ENCODE measurements at regions not wholly inside any gene's neighbourhood (a gene's known extent, or its start where the extent isn't known, plus 50 kb on each side); places are given as distances from the start of the nearest gene placed in this dataset.

GRCh38 chr6:114747995-114748625 lies 405.3 kb upstream of the HS3ST5 start:
- TF ChIP-seq CTCF (IDR thresholded peaks at IDR 0.05; ENCODE audit: unreplicated experiment): peak; percentile 91
- H3K9me3 Mint-ChIP-seq: no peaks in the 10 kb centered on the region
- H3K27ac Mint-ChIP-seq: no peak overlapping the region
- no peaks in the 10 kb centered on the region for H3K36me3 Mint-ChIP-seq
- H3K4me3 Mint-ChIP-seq: no peak overlapping the region
- no peaks in the 10 kb centered on the region for H3K27me3 Mint-ChIP-seq (ENCODE audit: low read depth)
- peak; percentile 46 to 65 for DNase-seq (ENCODE audit: low spot score in 2 of 2, unreplicated experiment in 2 of 2)
- H3K4me1 Mint-ChIP-seq: peaks cover 17% of the 10 kb centered on the region

- Mint-ChIP-seq H3K27me3 (ENCODE audit: low read depth) (no peaks in the 10 kb centered on the region), H3K9me3 (no peaks in the 10 kb centered on the region), H3K4me1 (peaks cover under 1% of the 10 kb centered on the region), H3K27ac (no peak overlapping the region), H3K4me3 (no peak overlapping the region), H3K36me3 (no peaks in the 10 kb centered on the region)
- DNase-seq (ENCODE audit: low spot score in 2 of 2, unreplicated experiment in 2 of 2): no peak
- no peak for TF ChIP-seq CTCF (IDR thresholded peaks at IDR 0.05; ENCODE audit: unreplicated experiment)
Measured at GRCh38 chr6:114740547-114740946, 397.7 kb upstream of the HS3ST5 start.

- Mint-ChIP-seq H3K27me3 (ENCODE audit: low read depth) (no peaks in the 10 kb centered on the region), H3K4me3 (no peak overlapping the region), H3K36me3 (no peaks in the 10 kb centered on the region), H3K27ac (no peak overlapping the region), H3K9me3 (no peaks in the 10 kb centered on the region), H3K4me1 (peaks cover 8% of the 10 kb centered on the region)
- no peak for TF ChIP-seq CTCF (IDR thresholded peaks at IDR 0.05; ENCODE audit: unreplicated experiment)
- no peak for DNase-seq (ENCODE audit: low spot score in 2 of 2, unreplicated experiment in 2 of 2)
Measured at GRCh38 chr6:114739656-114740055, 396.8 kb upstream of the HS3ST5 start.

- TF ChIP-seq CTCF (IDR thresholded peaks at IDR 0.05; ENCODE audit: unreplicated experiment): no peak
- Mint-ChIP-seq H3K4me3 (no peak overlapping the region), H3K27ac (peak overlapping the region; percentile 52), H3K36me3 (no peaks in the 10 kb centered on the region), H3K4me1 (peaks cover 18% of the 10 kb centered on the region), H3K27me3 (ENCODE audit: low read depth) (no peaks in the 10 kb centered on the region), H3K9me3 (no peaks in the 10 kb centered on the region)
- DNase-seq (ENCODE audit: low spot score in 2 of 2, unreplicated experiment in 2 of 2): no peak
Measured at GRCh38 chr6:114735025-114735735, 392.4 kb upstream of the HS3ST5 start.

GRCh38 chr6:114733596-114733995 lies 390.8 kb upstream of the HS3ST5 start:
- H3K27ac Mint-ChIP-seq: no peak overlapping the region
- DNase-seq (ENCODE audit: low spot score in 2 of 2, unreplicated experiment in 2 of 2): no peak
- H3K9me3 Mint-ChIP-seq: no peaks in the 10 kb centered on the region
- H3K36me3 Mint-ChIP-seq: no peaks in the 10 kb centered on the region
- H3K4me3 Mint-ChIP-seq: no peak overlapping the region
- no peaks in the 10 kb centered on the region for H3K27me3 Mint-ChIP-seq (ENCODE audit: low read depth)
- H3K4me1 Mint-ChIP-seq: peaks cover 18% of the 10 kb centered on the region
- TF ChIP-seq CTCF (IDR thresholded peaks at IDR 0.05; ENCODE audit: unreplicated experiment): no peak

Data from mesothelial cell of epicardium (in vitro differentiated cells).